ENCODE measurements at regions not wholly inside any gene's neighbourhood (a gene's known extent, or its start where the extent isn't known, plus 50 kb on each side); places are given as distances from the start of the nearest gene placed in this dataset.

- whole genome bisulfite sequencing, 3 donors = 39 to 64% (median 58%) methylated on average over 3 of the region's 3 CpGs
- no peak for ATAC-seq
- no peaks in the 10 kb centered on the region for H3K27me3 ChIP-seq (ENCODE audit: insufficient read depth in 3 of 3, low read length in 2 of 3)
- no peak for DNase-seq
- H3K9me3 ChIP-seq = no peaks in the 10 kb centered on the region
- intact Hi-C loops (cut with DNase I) = no loop called here
- no peaks in the 10 kb centered on the region for H3K36me3 ChIP-seq (ENCODE audit: insufficient read depth in 1 of 2, low read depth in 1 of 2)
- TF ChIP-seq CTCF (IDR thresholded peaks at IDR 0.05) = no peak
- H3K27ac ChIP-seq = no peak overlapping the region
- H3K4me1 ChIP-seq = no peaks in the 10 kb centered on the region
- no peak overlapping the region for H3K4me3 ChIP-seq
Observed at GRCh38 chrX:122246937-122247336, 937.1 kb upstream of the GRIA3 start.

- ATAC-seq (no peak), DNase-seq (no peak)
- no peak for TF ChIP-seq CTCF (IDR thresholded peaks at IDR 0.05)
- H3K27me3 ChIP-seq (ENCODE audit: insufficient read depth in 3 of 3, low read length in 2 of 3) = no peaks in the 10 kb centered on the region
- no peak overlapping the region for H3K4me3 ChIP-seq
- H3K4me1 ChIP-seq = no peaks in the 10 kb centered on the region
- intact Hi-C loops (cut with DNase I) = no loop called here
- no peaks in the 10 kb centered on the region for H3K9me3 ChIP-seq
- H3K36me3 ChIP-seq (ENCODE audit: insufficient read depth in 1 of 2, low read depth in 1 of 2) = no peaks in the 10 kb centered on the region
- no peak overlapping the region for H3K27ac ChIP-seq
Observed at GRCh38 chrX:122248681-122249080, 935.4 kb upstream of the GRIA3 start.

GRCh38 chrX:122252454-122252853 is 931.6 kb upstream of the GRIA3 start:
- Histone ChIP-seq H3K4me3 (no peak overlapping the region), H3K4me1 (no peaks in the 10 kb centered on the region), H3K9me3 (no peaks in the 10 kb centered on the region), H3K27ac (no peak overlapping the region), H3K27me3 (ENCODE audit: insufficient read depth in 3 of 3, low read length in 2 of 3) (no peaks in the 10 kb centered on the region), H3K36me3 (ENCODE audit: insufficient read depth in 1 of 2, low read depth in 1 of 2) (no peaks in the 10 kb centered on the region)
- TF ChIP-seq CTCF (IDR thresholded peaks at IDR 0.05) = no peak
- ATAC-seq (no peak), DNase-seq (no peak)
- WGBS, 3 donors = 62 to 82% (median 75%) methylated on average over 4 to 5 of the region's 5 CpGs
- intact Hi-C loops (cut with DNase I) = no loop called here

GRCh38 chrX:122268353-122268752 is 915.7 kb upstream of the GRIA3 start:
- no peaks in the 10 kb centered on the region for H3K4me1 ChIP-seq
- ATAC-seq = no peak
- no peaks in the 10 kb centered on the region for H3K36me3 ChIP-seq (ENCODE audit: insufficient read depth in 1 of 2, low read depth in 1 of 2)
- peaks cover 0 to 2% (median 0%) of the 10 kb centered on the region in 3 donors for H3K27me3 ChIP-seq (ENCODE audit: insufficient read depth in 3 of 3, low read length in 2 of 3)
- no peak overlapping the region for H3K27ac ChIP-seq
- peaks cover 8% of the 10 kb centered on the region for H3K9me3 ChIP-seq
- no peak for DNase-seq
- no peak for TF ChIP-seq CTCF (IDR thresholded peaks at IDR 0.05)
- intact Hi-C loops (cut with DNase I) = no loop called here
- H3K4me3 ChIP-seq = no peak overlapping the region

- H3K27ac ChIP-seq = no peak overlapping the region
- no peaks in the 10 kb centered on the region for H3K36me3 ChIP-seq (ENCODE audit: insufficient read depth in 1 of 2, low read depth in 1 of 2)
- no peak for DNase-seq
- intact Hi-C loops (cut with DNase I) = no loop called here
- no peaks in the 10 kb centered on the region for H3K4me1 ChIP-seq
- ATAC-seq = no peak
- H3K9me3 ChIP-seq = peaks cover 8% of the 10 kb centered on the region
- no peak overlapping the region for H3K4me3 ChIP-seq
- no peak for TF ChIP-seq CTCF (IDR thresholded peaks at IDR 0.05)
- H3K27me3 ChIP-seq (ENCODE audit: insufficient read depth in 3 of 3, low read length in 2 of 3) = peaks cover 0 to 2% (median 0%) of the 10 kb centered on the region in 3 donors
Observed at GRCh38 chrX:122269243-122269781, 914.8 kb upstream of the GRIA3 start.
